SK-N-SH (cell line): ENCODE measurements at regions not wholly inside any gene's neighbourhood (a gene's known extent, or its start where the extent isn't known, plus 50 kb on each side); places are given as distances from the start of the nearest gene placed in this dataset.
A peak's percentile ranks its signal among the peaks of the same experiment; 100 is the strongest.

ENCODE experiments used
- CTCF ChIA-PET: fragments of 300-600, 350-600 bp; formaldehyde crosslinking; extraction: SDS; loops from one replicate; lab custom pipeline; 2021; lab: Yijun Ruan, JAX
- POLR2A ChIA-PET: fragments of 350-600 bp; sonication (Branson Sonifier 250); formaldehyde crosslinking; extraction: SDS; loops from one replicate; lab custom pipeline; 2020; ENCODE audit warnings: antibody characterized with exemption, inconsistent platforms; lab: Yijun Ruan, JAX
- DNase-seq: peaks from one replicate; pipeline ENCODE4 v3.0.0; 2012
- H2AFZ ChIP-seq: fragments of 200-600 bp; sonication (generic); 2 replicates; pipeline ENCODE4 v1.8.1; 2016; ENCODE audit warnings: antibody characterized with exemption, mild to moderate bottlenecking, low read depth
- H3F3A ChIP-seq: fragments of 200-600 bp; sonication (generic); replicated peaks from 2 replicates; pipeline ENCODE3; 2016; ENCODE audit warnings: antibody characterized with exemption, mild to moderate bottlenecking; ENCODE audit not compliant: insufficient read depth
- H3K27ac ChIP-seq, 2 experiments: fragments of 200-500 bp in 1 of 2; fragments of 200-600 bp in 1 of 2; sonication (Bioruptor generic) in 1 of 2; sonication (generic), shearing (Covaris generic) in 1 of 2; 2 replicates each; pipeline versions ENCODE4 v1.5.1 to v1.6.1; 2014 to 2016; ENCODE audit warnings: low read depth in 2 of 2, inconsistent platforms in 1 of 2, low read length in 1 of 2, mild to moderate bottlenecking in 1 of 2, mixed read lengths in 1 of 2
- H3K27me3 ChIP-seq: fragments of 200-600 bp; sonication (generic), shearing (Covaris generic); 2 replicates; pipeline ENCODE4 v1.6.1; 2016; ENCODE audit warnings: mixed run types; ENCODE audit not compliant: insufficient read depth
- H3K36me3 ChIP-seq, 2 experiments: fragments of 200-500 bp in 1 of 2; fragments of 200-600 bp in 1 of 2; sonication (Bioruptor generic) in 1 of 2; sonication (generic) in 1 of 2; replicated peaks in 1 of 2; 2 replicates each; pipeline versions ENCODE3 to v1.5.1; 2014 to 2016; ENCODE audit warnings: low read length in 1 of 2, mild to moderate bottlenecking in 1 of 2; ENCODE audit not compliant: insufficient read depth in 2 of 2, control insufficient read depth in 1 of 2
- H3K4me1 ChIP-seq, 2 experiments: fragments of 200-500 bp in 1 of 2; fragments of 200-600 bp in 1 of 2; sonication (Bioruptor generic) in 1 of 2; sonication (generic), shearing (Covaris generic) in 1 of 2; 2 replicates each; pipeline versions ENCODE4 v1.5.1 to v1.6.1; 2014 to 2016; ENCODE audit warnings: low read depth in 1 of 2, low read length in 1 of 2, mixed run types in 1 of 2; ENCODE audit not compliant: insufficient read depth in 2 of 2, control insufficient read depth in 1 of 2
- H3K4me2 ChIP-seq: fragments of 200-600 bp; sonication (generic), shearing (Covaris generic); 2 replicates; pipeline ENCODE4 v1.6.1; 2017; ENCODE audit warnings: mixed run types
- H3K4me3 ChIP-seq, 2 experiments: fragments of 200-500 bp in 1 of 2; fragments of 200-600 bp in 1 of 2; sonication (Bioruptor generic) in 1 of 2; sonication (generic), shearing (Covaris generic) in 1 of 2; 2 replicates each; pipeline versions ENCODE4 v1.5.1 to v1.8.1; 2014 to 2016; ENCODE audit warnings: low read depth in 2 of 2, inconsistent platforms in 1 of 2, low read length in 1 of 2, mild to moderate bottlenecking in 1 of 2, mixed read lengths in 1 of 2, moderate library complexity in 1 of 2
- H3K79me2 ChIP-seq: fragments of 200-600 bp; sonication (generic); 2 replicates; pipeline ENCODE4 v1.8.1; 2017; ENCODE audit warnings: mild to moderate bottlenecking; ENCODE audit not compliant: insufficient read depth
- H3K9ac ChIP-seq: fragments of 200-600 bp; sonication (generic); 2 replicates; pipeline ENCODE4 v1.6.1; 2017; ENCODE audit warnings: mixed run types
- H3K9me2 ChIP-seq: fragments of 200-600 bp; sonication (generic); 2 replicates; pipeline ENCODE4 v1.6.1; 2017; ENCODE audit warnings: mixed run types
- H3K9me3 ChIP-seq: fragments of 200-600 bp; sonication (generic); 2 replicates; pipeline ENCODE4 v1.6.1; 2017; ENCODE audit warnings: mixed run types, mild to moderate bottlenecking, moderate library complexity
- H4K20me1 ChIP-seq: fragments of 200-600 bp; sonication (generic); 2 replicates; pipeline ENCODE4 v1.6.1; 2017; ENCODE audit warnings: mild to moderate bottlenecking, mixed run types; ENCODE audit not compliant: insufficient read depth
- CHD2 ChIP-seq: fragments of 150-350 bp; IDR thresholded peaks from 2 replicates; pipeline ENCODE4 v1.6.1; 2018; ENCODE audit warnings: low read length; ENCODE audit not compliant: partially characterized antibody
- CTCF ChIP-seq: fragments of 200-600 bp; sonication (generic); IDR thresholded peaks from 2 replicates; pipeline ENCODE4 v1.6.1; 2017; ENCODE audit warnings: antibody characterized with exemption, mild to moderate bottlenecking, moderate library complexity
- EP300 ChIP-seq, 2 experiments: IDR thresholded peaks; 2 replicates each; pipeline versions ENCODE4 v1.4.0 to v1.6.1; 2012; ENCODE audit warnings: borderline replicate concordance in 1 of 2, low read depth in 1 of 2, low read length in 1 of 2
- EZH2phosphoT487 ChIP-seq: fragments of 200-600 bp; sonication (generic); IDR thresholded peaks from 2 replicates; pipeline ENCODE4 v1.6.1; 2017; ENCODE audit warnings: low read depth, mixed run types, mild to moderate bottlenecking, antibody characterized with exemption, moderate library complexity, borderline replicate concordance
- FOXM1 ChIP-seq: IDR thresholded peaks from 2 replicates; pipeline ENCODE4 v1.4.0; 2012; ENCODE audit warnings: low read depth, mild to moderate bottlenecking
- GATA2 ChIP-seq: sonication (generic); formaldehyde crosslinking; IDR thresholded peaks from 2 replicates; pipeline ENCODE4 v1.5.0; 2020; ENCODE audit warnings: mild to moderate bottlenecking, missing genetic modification reagents
- MXI1 ChIP-seq: IDR thresholded peaks from 2 replicates; pipeline ENCODE4 v1.6.1; 2012; ENCODE audit warnings: mild to moderate bottlenecking, low read depth, low read length, improper control_type of control experiment
- NRF1 ChIP-seq: IDR thresholded peaks from 2 replicates; pipeline ENCODE4 v1.6.1; 2012; ENCODE audit warnings: low read depth, mild to moderate bottlenecking, low read length
- RAD21 ChIP-seq: IDR thresholded peaks from 2 replicates; pipeline ENCODE4 v1.6.1; 2012; ENCODE audit warnings: mild to moderate bottlenecking, low read length
- REST ChIP-seq: IDR thresholded peaks from 2 replicates; pipeline ENCODE4 v1.6.1; 2012; ENCODE audit warnings: mild to moderate bottlenecking, low read depth, low read length, moderate library complexity
- RFX5 ChIP-seq: IDR thresholded peaks from 2 replicates; pipeline ENCODE4 v1.6.1; 2012; ENCODE audit warnings: mild to moderate bottlenecking, improper control_type of control experiment, low read length
- RXRA ChIP-seq: IDR thresholded peaks from 2 replicates; pipeline ENCODE4 v1.4.0; 2012; ENCODE audit warnings: low read depth, mild to moderate bottlenecking, borderline replicate concordance
- SIN3A ChIP-seq: IDR thresholded peaks from 2 replicates; pipeline ENCODE4 v1.6.1; 2012; ENCODE audit warnings: low read depth, mild to moderate bottlenecking, low read length, moderate library complexity, borderline replicate concordance
- SMC3 ChIP-seq: IDR thresholded peaks from 2 replicates; pipeline ENCODE4 v1.6.1; 2012; ENCODE audit warnings: low read depth, low read length, improper control_type of control experiment
- TCF12 ChIP-seq: IDR thresholded peaks from 2 replicates; pipeline ENCODE4 v1.4.0; 2012
- YY1 ChIP-seq: IDR thresholded peaks from 2 replicates; pipeline ENCODE4 v1.4.0; 2012; ENCODE audit warnings: low read depth, mild to moderate bottlenecking
- WGBS: methylation state at CpG from one replicate; pipeline ENCODE4 v1.1.6; 2017; ENCODE audit warnings: low lambda C conversion rate; 5-methylcytosine and 5-hydroxymethylcytosine counted together
- TF ChIP-seq, protein P1 (sequence below): IDR thresholded peaks from 2 replicates; pipeline ENCODE4; 2012
- TF ChIP-seq, protein P2 (sequence below): fragments of 150-350 bp; IDR thresholded peaks from 2 replicates; pipeline ENCODE4 v1.6.1; 2016; ENCODE audit warnings: mild to moderate bottlenecking, low read depth, low read length
- TF ChIP-seq, protein P3 (sequence below): fragments of 150-350 bp; IDR thresholded peaks from 2 replicates; pipeline ENCODE4 v1.6.1; 2017; ENCODE audit warnings: antibody characterized with exemption, low read length, low read depth, borderline replicate concordance

- no peaks in the 10 kb centered on the region for H3K9me2 ChIP-seq
- H4K20me1 ChIP-seq, result no peaks in the 10 kb centered on the region
- H3F3A ChIP-seq, result no peaks in the 10 kb centered on the region
- no peak for DNase-seq
- no peak for TF ChIP-seq SIN3A
- TF ChIP-seq NRF1, result no peak
- TF ChIP-seq REST, result no peak
- TF ChIP-seq RFX5, result no peak
- TF ChIP-seq, protein P1, sequence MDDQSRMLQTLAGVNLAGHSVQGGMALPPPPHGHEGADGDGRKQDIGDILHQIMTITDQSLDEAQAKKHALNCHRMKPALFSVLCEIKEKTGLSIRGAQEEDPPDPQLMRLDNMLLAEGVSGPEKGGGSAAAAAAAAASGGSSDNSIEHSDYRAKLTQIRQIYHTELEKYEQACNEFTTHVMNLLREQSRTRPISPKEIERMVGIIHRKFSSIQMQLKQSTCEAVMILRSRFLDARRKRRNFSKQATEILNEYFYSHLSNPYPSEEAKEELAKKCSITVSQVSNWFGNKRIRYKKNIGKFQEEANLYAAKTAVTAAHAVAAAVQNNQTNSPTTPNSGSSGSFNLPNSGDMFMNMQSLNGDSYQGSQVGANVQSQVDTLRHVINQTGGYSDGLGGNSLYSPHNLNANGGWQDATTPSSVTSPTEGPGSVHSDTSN, result no peak
- no peak for TF ChIP-seq CTCF
- no peak for TF ChIP-seq RXRA
- TF ChIP-seq RAD21, result no peak
- no peak for TF ChIP-seq FOXM1
- TF ChIP-seq MXI1, result no peak
- ChIA-PET CTCF (interaction anchor here (1.4 kb wide), 1 partner anchor 12 kb away, joined by 5 read pairs; no protein-coding TSS in a partner anchor), POLR2A (no interaction called here)
- no peak overlapping the region for H3K4me3 ChIP-seq
- H3K36me3 ChIP-seq, result no peaks in the 10 kb centered on the region
- no peak overlapping the region for H3K27ac ChIP-seq
- H3K27me3 ChIP-seq, result no peaks in the 10 kb centered on the region
- H3K4me2 ChIP-seq, result no peak overlapping the region
- no peak overlapping the region for H3K9ac ChIP-seq
- H2AFZ ChIP-seq, result no peak overlapping the region
- H3K79me2 ChIP-seq, result no peaks in the 10 kb centered on the region
- WGBS, result 81% methylated on average over 1 of the region's 1 CpG
- H3K9me3 ChIP-seq, result no peaks in the 10 kb centered on the region
- peaks cover 0 to 2% of the 10 kb centered on the region in 2 experiments; a peak in 1 of 4 replicates for H3K4me1 ChIP-seq
Observed at GRCh38 chr5:110096419-110096818, 406.7 kb downstream of the MAN2A1 start.

DNA sequence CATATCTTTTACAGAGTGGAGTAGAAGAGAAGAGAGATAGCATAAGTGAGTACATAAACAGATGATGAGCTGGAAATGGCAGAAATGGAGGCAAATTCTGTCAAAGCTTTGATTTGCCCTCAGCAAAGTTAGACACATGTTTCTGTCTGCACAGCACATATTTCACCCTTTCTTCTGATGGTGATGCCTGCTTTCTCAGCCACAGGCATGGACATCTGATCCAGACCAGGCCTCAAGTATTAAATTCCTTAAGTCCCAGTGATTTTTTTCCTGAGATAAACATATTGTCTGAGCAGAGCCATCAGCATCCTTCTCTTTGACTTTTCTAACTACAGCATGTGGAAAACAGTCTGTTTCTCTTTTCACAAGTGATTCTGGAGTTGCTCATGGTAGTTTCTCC lies 409.8 kb downstream of the MAN2A1 start:
- no peaks in the 10 kb centered on the region for H3K79me2 ChIP-seq
- H3K4me1 ChIP-seq, result no peaks in the 10 kb centered on the region
- H3K4me3 ChIP-seq, result no peak overlapping the region
- POLR2A ChIA-PET, result no interaction called here
- no peaks in the 10 kb centered on the region for H4K20me1 ChIP-seq
- H3K9ac ChIP-seq, result no peak overlapping the region
- H3K27me3 ChIP-seq, result no peaks in the 10 kb centered on the region
- H3K27ac ChIP-seq, result peak overlapping the region in 1 of 2 experiments; percentile 65; a peak in 1 of 4 replicates
- H3F3A ChIP-seq, result no peaks in the 10 kb centered on the region
- H3K9me3 ChIP-seq, result no peaks in the 10 kb centered on the region
- no peaks in the 10 kb centered on the region for H3K9me2 ChIP-seq
- CTCF ChIA-PET, result interaction anchor here (0.7 kb wide), 2 partner anchors 16 to 493 kb away, joined by 3 read pairs; no protein-coding TSS in a partner anchor
- H3K4me2 ChIP-seq, result no peak overlapping the region
- DNase-seq, result no peak
- H2AFZ ChIP-seq, result no peak overlapping the region
- no peaks in the 10 kb centered on the region for H3K36me3 ChIP-seq
- TF ChIP-seq, protein P2, sequence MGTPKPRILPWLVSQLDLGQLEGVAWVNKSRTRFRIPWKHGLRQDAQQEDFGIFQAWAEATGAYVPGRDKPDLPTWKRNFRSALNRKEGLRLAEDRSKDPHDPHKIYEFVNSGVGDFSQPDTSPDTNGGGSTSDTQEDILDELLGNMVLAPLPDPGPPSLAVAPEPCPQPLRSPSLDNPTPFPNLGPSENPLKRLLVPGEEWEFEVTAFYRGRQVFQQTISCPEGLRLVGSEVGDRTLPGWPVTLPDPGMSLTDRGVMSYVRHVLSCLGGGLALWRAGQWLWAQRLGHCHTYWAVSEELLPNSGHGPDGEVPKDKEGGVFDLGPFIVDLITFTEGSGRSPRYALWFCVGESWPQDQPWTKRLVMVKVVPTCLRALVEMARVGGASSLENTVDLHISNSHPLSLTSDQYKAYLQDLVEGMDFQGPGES, result no peak
- no peak for TF ChIP-seq CHD2
- TF ChIP-seq, protein P3, sequence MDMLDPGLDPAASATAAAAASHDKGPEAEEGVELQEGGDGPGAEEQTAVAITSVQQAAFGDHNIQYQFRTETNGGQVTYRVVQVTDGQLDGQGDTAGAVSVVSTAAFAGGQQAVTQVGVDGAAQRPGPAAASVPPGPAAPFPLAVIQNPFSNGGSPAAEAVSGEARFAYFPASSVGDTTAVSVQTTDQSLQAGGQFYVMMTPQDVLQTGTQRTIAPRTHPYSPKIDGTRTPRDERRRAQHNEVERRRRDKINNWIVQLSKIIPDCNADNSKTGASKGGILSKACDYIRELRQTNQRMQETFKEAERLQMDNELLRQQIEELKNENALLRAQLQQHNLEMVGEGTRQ, result no peak
- no peak for TF ChIP-seq RAD21
- TF ChIP-seq YY1, result no peak
- TF ChIP-seq GATA2 (CRISPR knock-in tag), result no peak
- peak in 1 of 2 experiments; percentile 22; a peak in 1 of 4 replicates for TF ChIP-seq EP300 (IDR thresholded peaks at IDR 0.05; ENCODE audit: borderline replicate concordance in 1 of 2, low read depth in 1 of 2, low read length in 1 of 2)
- peak; percentile 75 for TF ChIP-seq TCF12
- no peak for TF ChIP-seq EZH2phosphoT487
- no peak for TF ChIP-seq SMC3
